Fibroblast of lung (primary cell): ENCODE measurements at regions not wholly inside any gene's neighbourhood (a gene's known extent, or its start where the extent isn't known, plus 50 kb on each side); places are given as distances from the start of the nearest gene placed in this dataset.

ENCODE experiments used
- DNase-seq, 2 donors: peaks; one replicate each; pipeline versions ENCODE4 v3.0.0 to v3.0.0-alpha.2; 2010; ENCODE audit warnings: low read depth in 2 of 2
- H2AFZ ChIP-seq: 2 replicates; pipeline ENCODE4 v1.5.1; 2012; ENCODE audit warnings: low read length, control low read depth, inconsistent platforms
- H3K27ac ChIP-seq: 2 replicates; pipeline ENCODE4 v1.5.1; 2011; ENCODE audit warnings: low read length, control low read depth; ENCODE audit not compliant: insufficient read depth
- H3K27me3 ChIP-seq: 2 replicates; pipeline ENCODE4 v1.5.1; 2011; ENCODE audit warnings: mild to moderate bottlenecking, low read length; ENCODE audit not compliant: control insufficient read depth, insufficient read depth
- H3K36me3 ChIP-seq: 2 replicates; pipeline ENCODE4 v1.5.1; 2011; ENCODE audit warnings: low read length; ENCODE audit not compliant: control insufficient read depth, insufficient read depth
- H3K4me1 ChIP-seq: 2 replicates; pipeline ENCODE4 v1.5.1; 2011; ENCODE audit warnings: low read length; ENCODE audit not compliant: control insufficient read depth, insufficient read depth; ENCODE audit errors: extremely low read depth
- H3K4me2 ChIP-seq: 2 replicates; pipeline ENCODE4 v1.5.1; 2011; ENCODE audit warnings: low read length, control low read depth; ENCODE audit not compliant: insufficient read depth; ENCODE audit errors: extremely low read depth
- H3K4me3 ChIP-seq, 4 experiments: fragments of 200-600 bp in 1 of 4; sonication (generic) in 1 of 4; replicated peaks in 1 of 4; 2 replicates each; pipeline ENCODE4 v1.5.1; 2011 to 2016; ENCODE audit warnings: low read length in 4 of 4, low read depth in 3 of 4, mild to moderate bottlenecking in 3 of 4, control low read depth in 2 of 4, inconsistent platforms in 1 of 4, mixed read lengths in 1 of 4; ENCODE audit not compliant: insufficient read depth in 1 of 4; ENCODE audit errors: control extremely low read depth in 1 of 4
- H3K79me2 ChIP-seq: 2 replicates; pipeline ENCODE4 v1.5.1; 2012; ENCODE audit warnings: mild to moderate bottlenecking, low read length, inconsistent platforms; ENCODE audit not compliant: control insufficient read depth, insufficient read depth
- H3K9ac ChIP-seq: 2 replicates; pipeline ENCODE4 v1.5.1; 2011; ENCODE audit warnings: mild to moderate bottlenecking, low read length, control low read depth; ENCODE audit not compliant: insufficient read depth
- H3K9me3 ChIP-seq: 2 replicates; pipeline ENCODE4 v1.5.1; 2012; ENCODE audit warnings: low read depth, low read length; ENCODE audit not compliant: control insufficient read depth, insufficient read depth
- H4K20me1 ChIP-seq: 2 replicates; pipeline ENCODE4 v1.5.1; 2011; ENCODE audit warnings: low read length; ENCODE audit not compliant: control insufficient read depth, insufficient read depth; ENCODE audit errors: extremely low read depth
- CTCF ChIP-seq, 2 donors: IDR thresholded peaks in 1 of 2; conservative IDR thresholded peaks in 1 of 2; 1 replicate in 1 of 2; 2 replicates in 1 of 2; pipeline ENCODE4 v1.5.1; 2011 to 2012; ENCODE audit warnings: low read length in 2 of 2, control low read depth in 1 of 2, inconsistent platforms in 1 of 2, low read depth in 1 of 2, mild to moderate bottlenecking in 1 of 2
- EZH2 ChIP-seq: IDR thresholded peaks from 2 replicates; pipeline ENCODE4 v1.5.1; 2012; ENCODE audit warnings: low read length, control low read depth, mild to moderate bottlenecking; ENCODE audit errors: missing control alignments

GRCh38 chr20:40591119-40591518 lies 97.9 kb downstream of the MAFB start:
- no peaks in the 10 kb centered on the region for H3K36me3 ChIP-seq
- H3K4me2 ChIP-seq: no peak overlapping the region
- H3K27me3 ChIP-seq: no peaks in the 10 kb centered on the region
- DNase-seq: no peak
- no peak for TF ChIP-seq EZH2
- no peak for TF ChIP-seq CTCF (conservative IDR thresholded peaks at IDR 0.05 in 1 of 2, IDR thresholded peaks at IDR 0.05 in 1 of 2; ENCODE audit: low read depth in 1 of 2, low read length in 2 of 2)
- no peaks in the 10 kb centered on the region for H3K79me2 ChIP-seq
- H3K9me3 ChIP-seq: no peaks in the 10 kb centered on the region
- H2AFZ ChIP-seq: no peak overlapping the region
- no peak overlapping the region for H3K9ac ChIP-seq
- no peaks in the 10 kb centered on the region for H3K4me1 ChIP-seq
- H3K4me3 ChIP-seq: no peak overlapping the region
- no peaks in the 10 kb centered on the region for H4K20me1 ChIP-seq
- no peak overlapping the region for H3K27ac ChIP-seq

GRCh38 chr20:40589581-40589980 lies 99.5 kb downstream of the MAFB start:
- H3K79me2 ChIP-seq: no peaks in the 10 kb centered on the region
- no peak overlapping the region for H3K4me2 ChIP-seq
- no peak overlapping the region for H3K4me3 ChIP-seq
- H3K27me3 ChIP-seq: no peaks in the 10 kb centered on the region
- no peak overlapping the region for H3K27ac ChIP-seq
- H2AFZ ChIP-seq: no peak overlapping the region
- no peak for DNase-seq
- H3K9ac ChIP-seq: no peak overlapping the region
- no peaks in the 10 kb centered on the region for H3K36me3 ChIP-seq
- no peaks in the 10 kb centered on the region for H4K20me1 ChIP-seq
- no peaks in the 10 kb centered on the region for H3K9me3 ChIP-seq
- TF ChIP-seq EZH2 (no peak), CTCF (conservative IDR thresholded peaks at IDR 0.05 in 1 of 2, IDR thresholded peaks at IDR 0.05 in 1 of 2; ENCODE audit: low read depth in 1 of 2, low read length in 2 of 2) (no peak)
- no peaks in the 10 kb centered on the region for H3K4me1 ChIP-seq

- Histone ChIP-seq H3K36me3 (no peaks in the 10 kb centered on the region), H3K9me3 (no peaks in the 10 kb centered on the region), H3K27me3 (no peaks in the 10 kb centered on the region), H3K27ac (no peak overlapping the region), H3K4me2 (no peak overlapping the region), H3K4me1 (no peaks in the 10 kb centered on the region), H3K4me3 (no peak overlapping the region), H3K79me2 (no peaks in the 10 kb centered on the region), H4K20me1 (no peaks in the 10 kb centered on the region), H3K9ac (no peak overlapping the region), H2AFZ (no peak overlapping the region)
- TF ChIP-seq CTCF (conservative IDR thresholded peaks at IDR 0.05 in 1 of 2, IDR thresholded peaks at IDR 0.05 in 1 of 2; ENCODE audit: low read depth in 1 of 2, low read length in 2 of 2): no peak
- no peak for TF ChIP-seq EZH2
- no peak for DNase-seq
Observed at GRCh38 chr20:40588891-40589290, 100.1 kb downstream of the MAFB start.
